ENCODE measurements at regions not wholly inside any gene's neighbourhood (a gene's known extent, or its start where the extent isn't known, plus 50 kb on each side); places are given as distances from the start of the nearest gene placed in this dataset.

- no peak for TF ChIP-seq JUND (IDR thresholded peaks at IDR 0.05; ENCODE audit: low read length)
- TF ChIP-seq E2F6 (IDR thresholded peaks at IDR 0.05), result no peak
- no peak for TF ChIP-seq FOSL1 (IDR thresholded peaks at IDR 0.05; ENCODE audit: insufficient read depth, low read depth, low read length)
- no peak for TF ChIP-seq CTCF (IDR thresholded peaks at IDR 0.05; ENCODE audit: control extremely low read depth in 1 of 3, insufficient read depth in 1 of 3, low read depth in 1 of 3, low read length in 3 of 3)
- no peak for TF ChIP-seq PHF8 (conservative IDR thresholded peaks at IDR 0.05; ENCODE audit: low read depth, low read length)
- TF ChIP-seq JUN (IDR thresholded peaks at IDR 0.05; ENCODE audit: low read depth, low read length), result no peak
- TF ChIP-seq POLR2A (IDR thresholded peaks at IDR 0.05; ENCODE audit: control extremely low read depth in 1 of 2, low read depth in 2 of 2, low read length in 2 of 2), result no peak
- TF ChIP-seq SIRT6 (IDR thresholded peaks at IDR 0.05; ENCODE audit: low read length), result no peak
- no peak for TF ChIP-seq POLR2AphosphoS5 (IDR thresholded peaks at IDR 0.05; ENCODE audit: low read depth, low read length)
- no peak for TF ChIP-seq HDAC2 (IDR thresholded peaks at IDR 0.05; ENCODE audit: borderline replicate concordance in 1 of 2, low read depth in 2 of 2, low read length in 2 of 2)
- no peak for TF ChIP-seq EZH2 (IDR thresholded peaks at IDR 0.05; ENCODE audit: low read depth, low read length, severe bottlenecking)
- no peak for TF ChIP-seq RNF2 (IDR thresholded peaks at IDR 0.05; ENCODE audit: borderline replicate concordance, low read depth, low read length, missing control alignments, poor library complexity, severe bottlenecking)
- TF ChIP-seq SRF (IDR thresholded peaks at IDR 0.05; ENCODE audit: low read depth, low read length), result no peak
- TF ChIP-seq TAF1 (IDR thresholded peaks at IDR 0.05; ENCODE audit: low read depth, low read length), result no peak
These were observed 1062.1 kb upstream of the FANCL start for GRCh38 chr2:59303272-59303671.
